PFSK-1 (cell line): ENCODE measurements at regions not wholly inside any gene's neighbourhood (a gene's known extent, or its start where the extent isn't known, plus 50 kb on each side); places are given as distances from the start of the nearest gene placed in this dataset.

Experiments
- POLR2AphosphoS5 ChIP-seq: IDR thresholded peaks from 2 replicates; pipeline ENCODE4 v1.6.1; 2012; ENCODE audit warnings: low read depth, mild to moderate bottlenecking, control low read depth, low read length, moderate library complexity
- TAF1 ChIP-seq: IDR thresholded peaks from 2 replicates; pipeline ENCODE4 v1.6.1; 2012; ENCODE audit warnings: low read length, control low read depth, borderline replicate concordance; ENCODE audit not compliant: insufficient read depth
- TF ChIP-seq, protein P1 (sequence below), 2 experiments: IDR thresholded peaks; 2 replicates each; pipeline versions ENCODE4 v1.6.1 to v1.8.0; 2011 to 2012; ENCODE audit warnings: low read depth in 2 of 2, low read length in 2 of 2, control low read depth in 1 of 2, inconsistent platforms in 1 of 2, mild to moderate bottlenecking in 1 of 2, moderate library complexity in 1 of 2; ENCODE audit not compliant: insufficient read depth in 1 of 2

DNA sequence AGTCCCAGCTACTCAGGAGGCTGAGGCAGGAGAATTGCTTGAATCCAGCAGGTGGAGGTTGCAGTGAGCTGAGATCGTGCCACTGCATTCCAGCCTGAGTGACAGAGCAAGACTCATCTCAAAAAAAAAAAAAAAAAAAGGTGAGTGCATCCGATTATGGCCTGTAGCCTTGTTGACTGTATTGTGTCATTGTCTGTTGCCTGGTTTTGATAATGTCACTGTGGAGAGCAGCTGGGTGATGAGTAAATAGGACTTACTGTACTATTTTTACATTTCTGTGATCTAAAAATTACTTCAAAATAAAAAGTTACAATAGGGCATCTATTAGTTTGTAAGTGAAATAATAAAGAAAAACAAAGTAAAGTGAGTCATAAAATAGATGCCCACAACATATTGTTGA lies 134.1 kb upstream of the SALL4 start:
- TF ChIP-seq, protein P1, sequence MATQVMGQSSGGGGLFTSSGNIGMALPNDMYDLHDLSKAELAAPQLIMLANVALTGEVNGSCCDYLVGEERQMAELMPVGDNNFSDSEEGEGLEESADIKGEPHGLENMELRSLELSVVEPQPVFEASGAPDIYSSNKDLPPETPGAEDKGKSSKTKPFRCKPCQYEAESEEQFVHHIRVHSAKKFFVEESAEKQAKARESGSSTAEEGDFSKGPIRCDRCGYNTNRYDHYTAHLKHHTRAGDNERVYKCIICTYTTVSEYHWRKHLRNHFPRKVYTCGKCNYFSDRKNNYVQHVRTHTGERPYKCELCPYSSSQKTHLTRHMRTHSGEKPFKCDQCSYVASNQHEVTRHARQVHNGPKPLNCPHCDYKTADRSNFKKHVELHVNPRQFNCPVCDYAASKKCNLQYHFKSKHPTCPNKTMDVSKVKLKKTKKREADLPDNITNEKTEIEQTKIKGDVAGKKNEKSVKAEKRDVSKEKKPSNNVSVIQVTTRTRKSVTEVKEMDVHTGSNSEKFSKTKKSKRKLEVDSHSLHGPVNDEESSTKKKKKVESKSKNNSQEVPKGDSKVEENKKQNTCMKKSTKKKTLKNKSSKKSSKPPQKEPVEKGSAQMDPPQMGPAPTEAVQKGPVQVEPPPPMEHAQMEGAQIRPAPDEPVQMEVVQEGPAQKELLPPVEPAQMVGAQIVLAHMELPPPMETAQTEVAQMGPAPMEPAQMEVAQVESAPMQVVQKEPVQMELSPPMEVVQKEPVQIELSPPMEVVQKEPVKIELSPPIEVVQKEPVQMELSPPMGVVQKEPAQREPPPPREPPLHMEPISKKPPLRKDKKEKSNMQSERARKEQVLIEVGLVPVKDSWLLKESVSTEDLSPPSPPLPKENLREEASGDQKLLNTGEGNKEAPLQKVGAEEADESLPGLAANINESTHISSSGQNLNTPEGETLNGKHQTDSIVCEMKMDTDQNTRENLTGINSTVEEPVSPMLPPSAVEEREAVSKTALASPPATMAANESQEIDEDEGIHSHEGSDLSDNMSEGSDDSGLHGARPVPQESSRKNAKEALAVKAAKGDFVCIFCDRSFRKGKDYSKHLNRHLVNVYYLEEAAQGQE (IDR thresholded peaks at IDR 0.05; ENCODE audit: insufficient read depth in 1 of 2, low read depth in 2 of 2, low read length in 2 of 2): no peak
- TF ChIP-seq TAF1 (no peak), POLR2AphosphoS5 (no peak)
